ENCODE measurements at regions not wholly inside any gene's neighbourhood (a gene's known extent, or its start where the extent isn't known, plus 50 kb on each side); places are given as distances from the start of the nearest gene placed in this dataset.

DNA sequence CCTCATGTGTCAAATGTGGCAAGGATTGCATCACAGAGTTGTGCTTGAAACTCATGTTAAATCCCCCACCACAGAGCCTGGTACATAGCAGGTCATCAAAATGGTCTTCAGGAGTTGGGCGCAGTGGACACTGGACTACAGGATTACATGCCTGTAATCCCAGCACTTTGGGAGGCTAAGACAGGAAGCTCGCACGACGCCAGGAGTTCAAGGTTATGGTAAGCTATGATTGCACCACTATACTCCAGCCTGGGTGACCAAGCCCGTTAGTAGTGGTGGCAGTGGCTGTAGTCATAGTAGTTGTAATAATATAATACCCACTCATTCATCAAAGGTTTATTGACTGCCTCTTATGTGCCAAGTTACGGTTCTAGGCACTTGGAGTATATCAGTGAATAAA, 123.4 kb upstream of the IRF2BP2 start:
- no peak for DNase-seq (ENCODE audit: low read depth in 2 of 2)

DNA sequence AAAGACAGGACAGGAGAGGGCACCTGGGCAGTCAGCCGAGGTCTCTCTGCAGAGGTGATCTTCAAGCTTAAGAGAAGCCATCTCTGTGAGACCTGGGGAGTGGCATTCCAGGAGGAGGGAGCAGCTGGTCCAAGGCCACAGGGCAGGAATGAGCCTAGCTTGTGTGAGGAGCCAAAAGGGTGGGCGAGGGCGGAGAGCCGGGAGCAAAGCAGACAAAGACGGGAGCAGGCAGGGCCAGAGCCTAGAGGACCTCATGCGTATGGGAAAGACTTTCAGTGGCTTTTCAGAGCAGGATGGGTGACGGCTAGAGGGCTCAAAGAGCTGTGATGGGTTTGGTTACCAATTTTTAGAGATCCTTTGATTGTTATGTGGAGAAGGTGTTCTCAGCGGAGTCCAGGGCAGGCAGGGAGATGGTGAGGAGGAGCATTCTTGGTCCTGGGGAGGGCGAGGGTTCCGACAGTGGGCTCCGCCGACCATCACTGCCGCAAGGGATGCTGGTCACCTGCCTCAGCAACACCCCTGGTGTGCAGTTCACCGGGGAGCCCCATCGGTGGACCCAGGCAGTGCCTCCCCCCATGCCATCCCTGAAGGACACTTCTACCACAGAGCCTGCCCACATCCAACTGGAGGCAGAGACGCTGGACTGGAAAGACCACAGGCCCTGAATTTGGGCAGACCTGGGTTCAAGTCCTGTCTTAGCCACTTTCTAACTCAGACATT, 122.9 kb upstream of the IRF2BP2 start:
- no peak for DNase-seq (ENCODE audit: low read depth in 2 of 2)

DNA sequence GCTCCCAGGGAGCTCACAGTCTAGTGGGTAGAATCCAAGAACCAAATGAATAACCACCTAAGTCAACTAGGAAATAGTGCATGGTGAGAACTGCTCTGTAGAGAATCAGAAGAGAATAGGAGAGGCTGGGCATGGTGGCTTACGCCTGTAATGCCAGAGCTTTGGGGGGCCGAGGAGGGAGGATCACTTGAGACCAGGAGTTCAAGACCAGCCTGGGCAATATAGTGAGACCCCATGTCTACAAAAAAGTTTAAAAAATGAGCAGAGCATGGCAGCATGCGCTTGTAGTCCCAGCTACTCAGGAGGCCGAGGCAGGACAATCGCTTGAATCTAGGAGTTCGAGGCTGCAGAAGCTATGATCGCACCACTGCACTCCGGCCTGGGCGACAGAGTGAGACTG, 122.3 kb upstream of the IRF2BP2 start:
- DNase-seq (ENCODE audit: low read depth in 2 of 2), result no peak

DNA sequence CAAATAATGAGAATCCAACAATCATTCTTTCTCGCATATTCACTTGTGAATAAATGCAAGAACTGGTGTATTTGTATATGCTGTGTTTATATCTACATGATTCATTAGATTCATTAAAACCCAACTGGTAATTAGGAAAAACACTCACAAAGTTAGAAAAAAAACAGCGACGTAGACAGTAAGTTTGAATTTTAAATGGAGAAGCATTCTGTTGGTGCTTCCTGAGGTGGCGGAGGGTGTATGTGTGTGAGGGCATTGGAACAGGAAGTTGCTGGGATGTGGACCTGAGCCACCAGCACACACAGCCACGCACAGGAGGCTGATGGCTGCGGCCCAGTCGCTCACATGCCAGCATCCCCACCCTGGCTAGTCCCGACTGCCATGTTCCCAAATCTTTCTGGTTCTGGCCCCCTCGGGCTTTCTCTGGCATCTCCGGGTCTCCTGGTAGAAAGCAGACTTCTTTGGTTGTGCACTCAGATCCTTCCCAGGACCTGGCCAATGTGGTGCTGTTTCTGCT, 121.6 kb upstream of the IRF2BP2 start:
- DNase-seq (ENCODE audit: low read depth in 2 of 2), result no peak

DNA sequence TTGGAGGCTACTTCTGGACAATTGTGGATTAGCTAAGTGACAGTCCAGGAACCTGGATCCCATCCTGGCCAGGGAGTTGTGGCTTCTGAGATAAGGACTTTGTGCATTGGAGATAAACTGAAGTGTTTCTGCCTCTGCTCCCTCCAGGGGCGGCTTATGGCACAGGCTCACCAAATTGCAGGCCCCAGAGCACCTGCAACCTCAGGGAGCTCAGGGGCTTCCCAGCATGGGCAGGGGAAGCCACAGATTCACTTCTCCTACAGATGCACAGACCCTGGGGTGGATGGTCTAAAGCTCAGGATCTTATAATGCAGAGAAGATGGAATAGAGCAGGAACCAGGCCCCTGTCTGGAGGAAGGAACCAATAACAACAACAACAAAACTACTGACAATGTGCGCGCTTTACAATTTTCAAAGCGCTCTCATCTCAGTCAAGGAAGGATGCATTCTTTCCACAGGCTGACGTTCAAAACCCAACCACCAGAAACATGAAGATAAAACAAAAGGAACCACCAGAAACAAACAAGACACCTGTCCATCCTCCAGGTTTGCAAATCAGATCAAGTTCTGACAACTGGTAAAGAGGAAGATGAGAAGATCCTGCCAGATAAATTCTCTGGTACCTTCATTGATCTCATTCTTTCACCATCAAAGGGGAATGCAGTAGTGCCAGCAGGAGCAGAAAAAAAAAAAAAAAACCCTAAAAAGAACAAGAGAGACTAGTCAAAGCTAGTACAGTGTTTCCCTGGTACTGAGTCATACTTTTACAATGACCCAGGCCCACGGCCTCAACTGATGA, 121.0 kb upstream of the IRF2BP2 start:
- no peak for DNase-seq (ENCODE audit: low read depth in 2 of 2)

DNA sequence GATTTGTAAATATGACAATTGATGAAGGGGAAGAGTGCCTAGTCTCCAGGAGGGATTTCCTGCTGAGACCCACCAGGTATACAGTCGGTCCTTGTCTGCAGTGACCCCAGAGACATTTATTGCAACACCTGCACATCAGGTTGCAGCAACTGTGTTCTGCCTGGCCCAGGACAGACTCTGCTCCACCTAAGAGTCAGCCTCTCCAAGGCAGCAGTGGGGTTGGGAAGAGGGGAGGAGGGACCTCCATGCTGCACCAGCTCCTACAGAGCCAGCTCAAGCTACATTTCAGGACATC, 120.4 kb upstream of the IRF2BP2 start:
- DNase-seq (ENCODE audit: low read depth in 2 of 2), result no peak

DNA sequence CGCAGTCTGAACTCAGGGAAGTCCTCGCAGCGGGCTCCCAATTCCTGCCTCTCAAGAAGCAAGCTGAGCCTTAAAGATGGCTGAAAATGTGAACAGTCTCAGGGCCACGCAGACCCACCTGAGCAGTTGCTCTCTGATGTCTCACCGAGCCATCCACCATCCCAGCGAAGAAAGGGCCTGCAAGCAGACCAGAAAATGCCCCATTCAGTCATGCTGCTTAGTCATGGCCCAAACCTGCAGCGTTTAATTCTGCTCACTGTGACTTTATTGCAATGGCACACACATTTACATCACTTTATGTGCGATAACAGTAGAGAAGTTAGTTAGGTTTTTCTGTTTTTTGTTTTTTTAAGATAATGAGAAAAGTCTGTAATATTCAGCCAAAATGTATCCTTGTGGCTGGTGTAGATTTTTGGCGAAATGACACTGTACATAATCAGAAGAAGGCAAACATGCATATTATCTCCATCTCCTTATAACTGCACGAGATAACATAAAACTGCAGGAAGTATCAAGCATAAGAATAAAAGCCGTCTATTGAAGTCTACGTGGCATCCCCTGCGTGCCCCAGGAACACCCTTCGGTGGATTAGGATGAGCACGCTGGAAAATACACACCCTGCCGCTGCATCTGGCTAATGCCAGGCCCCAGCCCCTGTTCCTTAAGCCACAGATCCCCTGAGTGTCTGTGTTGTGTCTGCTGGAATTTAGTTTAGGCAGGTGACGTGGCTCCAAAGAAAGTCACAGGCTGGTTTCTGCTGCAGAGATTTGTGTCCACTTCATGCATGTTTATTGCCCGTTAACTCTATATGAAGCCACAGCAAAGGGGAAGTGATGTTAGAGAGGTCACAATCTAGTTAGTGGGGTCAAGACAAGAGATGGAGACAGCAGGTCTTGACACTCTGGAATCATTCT, 119.8 kb upstream of the IRF2BP2 start:
- no peak for DNase-seq (ENCODE audit: low read depth in 2 of 2)

DNA sequence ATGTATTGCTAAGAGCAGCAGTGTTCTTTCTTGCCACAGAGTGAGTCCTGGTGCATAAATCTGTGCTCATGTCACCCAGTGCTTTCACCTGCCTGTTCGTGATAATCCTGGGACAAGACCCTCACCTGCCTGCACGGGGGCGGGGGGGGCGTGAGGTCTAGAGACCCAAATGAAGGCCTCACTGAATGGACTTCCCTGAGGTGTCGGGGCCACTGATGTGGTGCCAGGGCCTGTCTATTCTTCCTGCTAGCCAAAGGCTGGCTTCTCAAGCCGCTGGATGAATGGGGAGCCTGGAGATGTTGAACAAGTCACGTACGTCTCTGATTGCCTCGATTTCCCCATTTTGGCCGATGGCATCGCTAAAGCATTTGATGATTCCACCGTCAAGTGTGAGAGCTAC, 118.8 kb upstream of the IRF2BP2 start:
- DNase-seq (ENCODE audit: low read depth in 2 of 2), result no peak

DNA sequence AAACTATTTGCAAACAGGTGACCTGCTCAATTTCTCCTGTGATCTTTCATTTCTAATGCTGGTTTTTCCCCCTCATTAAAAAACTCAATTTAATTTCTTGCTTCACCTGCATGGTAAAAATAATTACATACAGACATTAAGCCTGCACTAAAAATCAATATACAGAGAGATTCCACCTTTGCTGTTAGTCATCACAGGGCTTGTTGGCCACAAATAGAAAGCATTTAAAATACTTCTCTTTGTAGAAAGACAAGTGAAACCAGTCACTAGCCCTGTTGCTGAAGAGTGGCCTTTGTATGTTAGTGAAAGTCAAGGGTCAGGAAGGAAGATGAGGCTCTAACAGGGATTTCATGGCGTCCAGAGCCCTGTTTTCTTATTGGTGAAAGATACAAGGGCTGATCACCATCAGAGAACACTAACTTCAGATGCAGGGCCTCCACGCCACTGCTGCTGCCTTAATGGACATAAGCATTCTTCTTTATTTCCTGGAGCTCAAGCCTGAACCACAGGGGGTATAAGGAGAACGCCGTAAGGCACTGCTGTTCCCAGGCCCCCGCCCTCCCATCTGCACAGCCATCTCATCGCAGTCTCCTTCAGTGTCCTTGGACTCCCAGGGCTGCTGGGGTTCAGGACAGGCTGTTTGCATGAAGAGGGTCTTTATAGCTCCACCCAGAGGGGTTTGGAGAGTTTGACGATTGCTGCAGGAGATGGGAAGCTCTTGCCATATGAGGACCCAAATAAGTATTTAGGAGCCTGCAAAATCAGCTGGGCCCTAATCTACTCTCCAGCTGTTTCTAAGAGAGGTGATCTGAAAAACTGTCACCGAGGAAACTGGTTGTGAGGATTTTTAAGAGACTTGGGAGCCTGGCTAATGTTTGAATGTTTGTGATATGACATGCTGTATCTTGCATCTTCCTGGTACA, 117.3 kb upstream of the IRF2BP2 start:
- no peak for DNase-seq (ENCODE audit: low read depth in 2 of 2)

DNA sequence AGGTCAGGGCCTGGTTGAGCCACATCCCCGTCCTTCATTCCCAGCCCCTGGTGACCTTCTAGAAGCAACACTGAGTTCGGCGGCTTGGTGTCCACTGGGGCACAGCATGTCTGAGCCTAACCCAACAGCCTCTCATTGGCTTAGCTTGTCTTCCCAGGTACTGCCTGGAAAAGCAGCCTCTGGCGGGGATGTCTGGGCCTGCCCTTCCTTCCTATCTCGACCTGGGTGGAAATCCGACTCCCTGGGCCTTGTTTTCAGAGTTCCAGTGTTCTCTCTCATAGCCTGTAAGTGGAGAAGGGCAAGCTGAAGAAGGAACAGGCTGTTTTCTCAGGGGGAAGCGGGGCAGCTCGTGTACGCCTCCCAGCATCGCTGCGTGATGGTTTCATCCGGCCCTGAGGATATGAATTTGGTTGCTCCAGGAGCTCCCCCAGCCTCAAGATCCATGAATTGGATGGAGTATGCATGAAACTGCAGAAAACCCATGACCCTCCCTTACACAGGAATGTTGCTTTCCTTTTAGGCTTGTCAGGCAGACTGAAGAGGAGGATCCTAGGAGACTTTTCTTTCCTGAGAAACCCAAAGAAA, 116.5 kb upstream of the IRF2BP2 start:
- DNase-seq (ENCODE audit: low read depth in 2 of 2), result no peak

DNA sequence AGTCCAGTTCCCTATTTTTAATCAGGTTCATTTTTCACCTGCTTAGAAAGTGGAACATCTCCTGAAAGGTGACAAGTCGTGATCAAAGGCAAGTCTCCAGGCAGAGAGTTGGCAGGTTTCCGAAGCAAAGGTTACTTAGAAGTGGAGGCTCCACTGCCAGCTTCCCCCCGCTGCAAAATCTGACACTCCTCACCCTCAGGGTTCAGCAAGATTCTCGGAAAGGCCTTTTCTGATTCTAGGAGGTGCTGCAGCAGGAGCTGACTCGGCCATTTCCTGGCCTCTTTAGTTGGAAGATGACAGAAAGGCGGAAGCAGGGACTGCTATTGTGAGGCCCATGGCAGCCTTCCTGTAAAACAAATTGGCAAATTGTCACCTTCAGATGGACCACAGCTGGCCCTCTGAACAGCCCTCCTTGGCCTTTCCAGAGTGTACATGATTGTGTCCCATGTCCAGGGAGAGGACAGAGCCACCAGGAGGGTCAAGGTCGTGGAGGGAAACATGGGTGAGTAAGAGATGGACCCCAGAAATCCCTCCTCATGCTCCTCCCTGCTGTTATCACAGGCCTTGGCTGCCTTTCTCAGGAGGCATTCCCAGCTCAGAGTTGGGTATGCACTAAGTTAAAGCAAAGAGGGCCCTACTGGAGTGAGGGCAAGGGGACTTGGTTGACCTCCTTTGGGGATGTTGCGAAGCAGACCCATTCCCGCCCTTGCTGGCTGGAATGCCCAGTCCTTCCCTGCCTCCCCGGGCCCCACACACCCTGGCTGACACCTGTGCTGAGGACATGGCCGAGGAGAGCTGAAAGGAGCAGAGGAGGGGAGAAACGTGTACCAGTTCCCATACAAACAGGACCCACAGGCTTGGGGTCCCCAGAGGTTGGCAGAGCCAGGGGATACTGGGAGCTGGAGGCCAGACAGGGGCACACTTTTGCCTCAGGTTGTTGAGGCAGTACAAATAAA, 115.5 kb upstream of the IRF2BP2 start:
- peak in 1 of 2 donors; percentile 33 for DNase-seq (ENCODE audit: low read depth in 2 of 2)

DNA sequence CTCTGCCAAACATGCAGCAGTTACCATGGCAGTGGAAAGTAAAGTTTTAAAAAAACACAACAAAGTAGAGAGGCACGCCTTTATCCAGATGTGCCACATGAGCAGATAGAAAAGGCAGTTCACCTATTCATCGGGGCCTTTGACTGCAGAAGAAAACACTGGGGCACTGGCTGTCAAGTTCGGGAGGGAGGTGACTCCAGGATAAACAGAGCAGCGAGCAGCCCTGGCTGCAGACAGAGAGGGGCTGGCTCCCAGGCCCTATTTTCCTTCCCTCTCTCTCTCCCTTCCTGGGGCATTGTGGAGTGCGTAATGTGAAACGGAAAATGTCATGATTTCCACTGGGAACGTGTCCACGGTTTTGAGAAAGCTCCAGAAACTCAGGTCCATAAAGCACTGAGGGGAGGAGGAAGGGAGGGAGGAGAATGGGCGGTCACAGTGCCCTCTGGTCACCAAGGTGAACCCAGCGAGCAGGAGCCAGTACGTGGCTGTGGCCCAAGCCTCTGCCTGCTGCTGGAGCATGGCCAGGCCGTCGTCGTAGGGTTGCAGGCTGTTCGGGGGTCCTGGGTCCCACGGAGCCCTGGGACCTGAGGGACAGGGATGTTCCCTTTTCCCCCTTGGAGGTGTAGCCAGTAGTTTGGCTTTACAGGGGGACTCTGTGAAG, 114.7 kb upstream of the IRF2BP2 start:
- DNase-seq (ENCODE audit: low read depth in 2 of 2), result no peak

DNA sequence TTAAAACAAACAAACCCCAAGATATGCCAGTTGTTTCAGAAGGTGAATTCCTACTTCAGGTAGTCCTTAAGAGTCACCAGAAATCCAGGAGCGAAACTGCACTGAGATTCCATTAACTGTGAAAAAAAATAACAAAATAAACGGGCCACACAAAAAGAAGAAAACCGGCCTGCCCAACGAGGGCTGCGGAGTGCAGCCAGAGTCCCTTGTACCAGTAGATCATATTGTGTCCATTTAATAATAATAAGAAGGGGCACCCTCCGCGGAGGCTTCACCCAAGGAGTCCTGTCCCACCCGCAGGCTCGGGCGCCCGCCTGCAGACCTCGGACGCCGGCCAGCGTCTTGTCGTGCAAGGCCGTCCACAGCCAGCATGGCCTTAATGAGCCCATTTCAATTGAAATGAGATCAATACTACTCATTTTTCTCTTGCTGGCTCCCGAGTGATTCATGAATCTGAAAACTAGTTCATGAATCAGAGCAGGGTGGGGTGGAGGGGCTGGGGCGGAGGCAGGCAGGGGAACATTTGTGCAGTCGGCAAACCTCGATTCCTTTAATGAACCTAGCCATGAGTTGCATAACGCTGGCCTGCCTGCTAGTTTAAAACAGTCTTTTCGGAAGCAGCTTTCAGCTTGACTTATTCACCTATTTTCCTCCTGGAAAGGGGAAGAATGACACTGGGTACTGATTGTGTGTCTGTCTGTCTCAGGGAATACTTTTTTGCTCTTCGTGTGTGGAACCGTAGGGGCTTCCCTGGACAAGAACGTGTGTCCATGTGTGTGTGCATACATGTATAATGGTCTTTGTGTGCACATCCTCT, 113.1 kb upstream of the IRF2BP2 start:
- peak; percentile 41 to 64 for DNase-seq (ENCODE audit: low read depth in 2 of 2)

DNA sequence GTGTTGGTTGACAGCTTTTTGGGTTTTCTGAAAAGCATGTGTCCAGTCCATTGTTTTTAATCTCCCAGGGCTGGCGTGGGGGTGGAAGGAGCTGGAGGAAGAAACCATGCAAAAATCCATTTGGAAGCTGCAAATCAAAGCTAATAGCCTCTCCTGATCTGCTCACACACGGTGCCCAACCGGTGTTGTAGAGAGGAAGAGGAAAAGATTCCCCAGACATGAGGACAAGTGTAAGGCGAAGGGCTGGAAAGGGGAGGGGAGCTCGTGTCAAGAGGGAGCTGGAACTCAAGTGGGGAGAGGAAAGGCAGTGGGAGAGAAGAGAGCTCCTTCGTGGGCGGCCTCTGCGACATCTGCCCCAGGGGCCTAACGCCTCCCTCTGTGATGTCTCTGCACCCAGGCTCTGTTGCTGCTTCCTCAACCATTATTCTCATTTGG, 112.3 kb upstream of the IRF2BP2 start:
- DNase-seq (ENCODE audit: low read depth in 2 of 2), result no peak

DNA sequence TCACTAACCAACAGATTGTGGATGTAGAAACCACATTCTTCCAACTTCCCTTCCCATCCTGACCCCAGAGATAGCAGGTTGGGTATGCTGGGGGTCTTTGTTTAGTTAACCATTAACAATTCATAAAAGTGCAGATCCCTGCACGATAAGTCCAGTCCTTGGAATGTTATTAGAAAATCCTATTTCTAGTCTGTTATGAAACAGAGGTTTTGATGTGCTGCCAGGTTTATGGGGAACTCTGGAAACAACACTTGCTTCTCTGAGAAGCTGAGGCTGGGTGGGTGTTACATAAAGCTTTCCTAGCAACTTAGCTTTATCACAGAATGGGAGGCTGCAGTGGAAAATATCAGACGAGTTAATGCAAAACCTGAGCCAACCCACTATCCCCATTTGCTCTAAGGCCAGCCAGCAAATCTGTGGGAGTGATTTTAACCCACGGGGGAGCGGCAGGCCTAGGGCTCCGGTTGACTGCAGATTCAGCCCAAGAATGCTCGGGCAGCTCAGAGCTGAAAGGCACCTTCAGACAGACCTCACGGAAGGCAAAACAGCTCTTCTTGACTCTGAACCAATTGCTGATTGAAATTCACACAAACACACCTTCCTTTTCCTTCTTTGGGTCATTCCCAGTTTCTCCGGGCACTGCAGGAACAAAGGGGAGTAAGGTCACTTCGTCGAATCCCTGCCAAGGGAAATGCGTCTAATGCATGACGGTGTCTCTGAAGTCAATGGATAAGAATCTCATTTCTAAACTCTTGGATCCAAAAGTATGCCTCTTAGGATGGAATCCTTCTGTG, 111.7 kb upstream of the IRF2BP2 start:
- DNase-seq (ENCODE audit: low read depth in 2 of 2), result no peak

DNA sequence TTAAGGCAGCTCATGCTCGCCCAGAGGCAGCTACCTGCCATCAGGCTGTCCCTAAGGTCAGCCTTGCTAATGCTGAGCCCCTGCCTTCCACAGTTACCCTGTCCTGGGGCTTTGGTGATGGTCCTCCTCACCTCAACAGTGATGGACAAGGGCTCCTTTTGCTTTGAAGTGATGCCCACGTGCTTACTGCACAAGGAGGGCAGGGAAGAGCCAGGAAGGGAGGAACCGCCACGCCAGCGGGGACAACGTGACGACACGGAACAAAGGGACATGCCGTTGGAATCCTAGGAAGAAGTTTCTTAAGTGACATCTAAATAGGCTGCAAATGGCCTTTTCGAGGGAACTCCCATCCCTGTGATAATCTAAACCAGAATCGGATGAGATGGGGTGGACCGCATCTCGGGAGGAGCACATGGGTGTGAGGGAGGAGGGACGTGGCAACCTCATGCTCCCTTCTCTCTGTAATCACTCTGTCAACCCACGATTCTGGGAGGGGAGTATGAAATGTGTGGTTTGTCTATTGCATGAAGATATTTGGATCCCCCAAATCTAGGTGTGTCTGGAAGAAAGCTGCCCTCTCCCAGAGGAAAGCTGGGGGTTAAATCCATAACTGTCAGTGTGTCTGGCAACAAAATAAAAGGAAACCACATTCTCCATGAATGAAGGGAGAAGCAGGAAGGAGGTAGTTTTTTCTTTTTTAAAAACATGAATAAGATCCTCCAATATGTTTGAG, 110.9 kb upstream of the IRF2BP2 start:
- no peak for DNase-seq (ENCODE audit: low read depth in 2 of 2)

All from activated CD8-positive, alpha-beta memory T cell treated with anti-CD3 and anti-CD28 coated beads for 4 hours (primary cell).